AG09309 (cell line): ENCODE measurements at regions not wholly inside any gene's neighbourhood (a gene's known extent, or its start where the extent isn't known, plus 50 kb on each side); places are given as distances from the start of the nearest gene placed in this dataset.
"Not testable (repeated sequence)": the region's sequence is repeated elsewhere in the genome, so short reads cannot be mapped to it uniquely, and the experiment has no call there.

ENCODE experiments used
- DNase-seq: peaks from one replicate; pipeline ENCODE4 v3.0.0-alpha.2; 2010; ENCODE audit warnings: low read depth
- H3K4me3 ChIP-seq: 2 replicates; pipeline ENCODE4 v1.5.1; 2011; ENCODE audit warnings: mild to moderate bottlenecking, low read depth, low read length, moderate library complexity; ENCODE audit not compliant: control insufficient read depth
- CTCF ChIP-seq: IDR thresholded peaks from 2 replicates; pipeline ENCODE4 v1.5.1; 2011; ENCODE audit warnings: mild to moderate bottlenecking, low read depth, low read length, inconsistent platforms; ENCODE audit not compliant: insufficient read depth, control insufficient read depth; ENCODE audit errors: missing control alignments

- DNase-seq = no peak
- TF ChIP-seq CTCF = no peak
Measured at GRCh38 chr2:121837591-121837990, 82.1 kb downstream of the TSN start.

GRCh38 chr2:121838551-121838950 lies 83.1 kb downstream of the TSN start:
- TF ChIP-seq CTCF = no peak
- DNase-seq = no peak
- H3K4me3 ChIP-seq = no peak overlapping the region

More at GRCh38 chr2:121837591-121837990, 82.1 kb downstream of the TSN start:
- no peak overlapping the region for H3K4me3 ChIP-seq

- no peak for TF ChIP-seq CTCF
- no peak for DNase-seq
- no peak overlapping the region for H3K4me3 ChIP-seq
Measured at GRCh38 chr2:121839584-121839983, 84.1 kb downstream of the TSN start.

GRCh38 chr2:121849236-121849635 lies 93.8 kb downstream of the TSN start:
- no peak overlapping the region for H3K4me3 ChIP-seq
- no peak for TF ChIP-seq CTCF
- no peak for DNase-seq

- H3K4me3 ChIP-seq, DNase-seq: not testable (repeated sequence)
Measured at GRCh38 chr2:121853149-121853548, 97.7 kb downstream of the TSN start.

- TF ChIP-seq CTCF = no peak
- no peak for DNase-seq
- H3K4me3 ChIP-seq = no peak overlapping the region
Measured at GRCh38 chr2:121855510-121855909, 100.1 kb downstream of the TSN start.

- TF ChIP-seq CTCF = no peak
- H3K4me3 ChIP-seq = no peak overlapping the region
- DNase-seq = no peak
Measured at GRCh38 chr2:121856360-121856759, 100.9 kb downstream of the TSN start.
